ENCODE measurements at regions not wholly inside any gene's neighbourhood (a gene's known extent, or its start where the extent isn't known, plus 50 kb on each side); places are given as distances from the start of the nearest gene placed in this dataset.

GRCh38 chr10:108184114-108184513 lies 1019.6 kb upstream of the SORCS1 start:
- 10 to 38% methylated on average over 1 of the region's 1 CpG for WGBS, 2 donors
- H3K27me3 ChIP-seq (ENCODE audit: control insufficient read depth in 1 of 2, insufficient read depth in 2 of 2, low read length in 1 of 2), result no peaks in the 10 kb centered on the region
- H3K4me1 ChIP-seq (ENCODE audit: control insufficient read depth in 1 of 2, insufficient read depth in 2 of 2, low read length in 2 of 2), result no peaks in the 10 kb centered on the region
- no peak overlapping the region for H3K27ac ChIP-seq (ENCODE audit: low read depth in 1 of 2, low read length in 2 of 2)
- H3K4me3 ChIP-seq (ENCODE audit: low read length in 2 of 2), result no peak overlapping the region
- no peaks in the 10 kb centered on the region for H3K36me3 ChIP-seq (ENCODE audit: control insufficient read depth in 1 of 2, insufficient read depth in 2 of 2, low read length in 1 of 2)
- DNase-seq, result no peak
- intact Hi-C loops (cut with DNase I), result no loop called here
- no peaks in the 10 kb centered on the region for H3K9me3 ChIP-seq (ENCODE audit: control insufficient read depth, low read length)
- no peak for ATAC-seq (ENCODE audit: low FRiP score)

DNA sequence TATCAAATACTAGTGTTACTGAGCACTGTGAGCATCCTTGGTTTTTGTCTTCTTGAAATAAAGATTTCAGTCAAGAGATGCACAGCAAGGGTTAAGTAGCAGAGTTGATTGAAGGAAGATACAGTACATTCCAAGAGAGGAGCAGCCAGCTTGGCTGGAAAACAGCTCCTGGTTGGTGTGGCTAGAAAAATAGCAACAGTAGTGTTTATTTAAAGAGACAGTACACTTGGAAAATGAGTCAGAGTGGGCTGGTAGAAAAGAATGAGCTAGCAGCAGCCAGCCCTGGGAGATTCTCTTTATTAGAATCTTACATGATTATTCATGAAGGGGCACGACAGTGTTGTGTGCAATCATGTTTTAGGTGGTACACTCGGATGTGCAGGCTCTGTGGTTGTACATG lies 1016.4 kb upstream of the SORCS1 start:
- Histone ChIP-seq H3K36me3 (ENCODE audit: control insufficient read depth in 1 of 2, insufficient read depth in 2 of 2, low read length in 1 of 2) (no peaks in the 10 kb centered on the region), H3K9me3 (ENCODE audit: control insufficient read depth, low read length) (no peaks in the 10 kb centered on the region), H3K27ac (ENCODE audit: low read depth in 1 of 2, low read length in 2 of 2) (no peak overlapping the region), H3K4me3 (ENCODE audit: low read length in 2 of 2) (no peak overlapping the region), H3K4me1 (ENCODE audit: control insufficient read depth in 1 of 2, insufficient read depth in 2 of 2, low read length in 2 of 2) (no peaks in the 10 kb centered on the region), H3K27me3 (ENCODE audit: control insufficient read depth in 1 of 2, insufficient read depth in 2 of 2, low read length in 1 of 2) (no peaks in the 10 kb centered on the region)
- DNase-seq, result no peak
- WGBS, 2 donors, result 50 to 58% methylated on average over 2 of the region's 2 CpGs
- intact Hi-C loops (cut with DNase I), result no loop called here
- no peak for ATAC-seq (ENCODE audit: low FRiP score)

GRCh38 chr10:108169846-108170245 lies 1005.3 kb upstream of the SORCS1 start:
- no peak for DNase-seq
- Histone ChIP-seq H3K4me1 (ENCODE audit: control insufficient read depth in 1 of 2, insufficient read depth in 2 of 2, low read length in 2 of 2) (no peaks in the 10 kb centered on the region), H3K27ac (ENCODE audit: low read depth in 1 of 2, low read length in 2 of 2) (no peak overlapping the region), H3K27me3 (ENCODE audit: control insufficient read depth in 1 of 2, insufficient read depth in 2 of 2, low read length in 1 of 2) (no peaks in the 10 kb centered on the region), H3K4me3 (ENCODE audit: low read length in 2 of 2) (no peak overlapping the region), H3K9me3 (ENCODE audit: control insufficient read depth, low read length) (no peaks in the 10 kb centered on the region), H3K36me3 (ENCODE audit: control insufficient read depth in 1 of 2, insufficient read depth in 2 of 2, low read length in 1 of 2) (no peaks in the 10 kb centered on the region)
- intact Hi-C loops (cut with DNase I), result no loop called here
- no peak for ATAC-seq (ENCODE audit: low FRiP score)
- 15 to 24% methylated on average over 1 of the region's 1 CpG for WGBS, 2 donors

- H3K4me3 ChIP-seq (ENCODE audit: low read length in 2 of 2), result no peak overlapping the region
- no peaks in the 10 kb centered on the region for H3K27me3 ChIP-seq (ENCODE audit: control insufficient read depth in 1 of 2, insufficient read depth in 2 of 2, low read length in 1 of 2)
- intact Hi-C loops (cut with DNase I), result no loop called here
- no peaks in the 10 kb centered on the region for H3K36me3 ChIP-seq (ENCODE audit: control insufficient read depth in 1 of 2, insufficient read depth in 2 of 2, low read length in 1 of 2)
- ATAC-seq (ENCODE audit: low FRiP score) (no peak), DNase-seq (no peak)
- H3K4me1 ChIP-seq (ENCODE audit: control insufficient read depth in 1 of 2, insufficient read depth in 2 of 2, low read length in 2 of 2), result no peaks in the 10 kb centered on the region
- H3K9me3 ChIP-seq (ENCODE audit: control insufficient read depth, low read length), result no peaks in the 10 kb centered on the region
- WGBS, 2 donors, result 86 to 90% methylated on average over 2 of the region's 2 CpGs
- no peak overlapping the region for H3K27ac ChIP-seq (ENCODE audit: low read depth in 1 of 2, low read length in 2 of 2)
Measured at GRCh38 chr10:108167766-108168165, 1003.3 kb upstream of the SORCS1 start.

DNA sequence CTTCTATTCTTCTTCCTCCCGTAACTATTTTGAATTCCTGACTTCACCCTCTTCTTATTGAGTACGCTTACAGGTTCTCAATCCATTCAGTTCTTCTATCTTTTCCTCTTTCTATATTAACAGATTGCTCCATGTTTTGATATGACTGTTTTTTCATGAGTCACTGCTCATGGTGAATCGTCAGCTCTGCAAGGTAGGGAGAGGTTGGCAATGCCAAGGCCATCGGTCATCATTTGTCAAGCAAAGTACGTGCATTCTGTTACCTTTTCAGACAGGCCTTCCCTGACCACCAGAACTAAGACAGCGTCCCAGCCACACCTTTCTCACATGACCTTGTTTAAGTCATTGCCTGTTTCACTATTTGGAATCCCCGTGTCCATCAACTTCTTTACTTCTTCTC lies 1001.9 kb upstream of the SORCS1 start:
- WGBS, 2 donors, result 78% methylated on average over 7 of the region's 7 CpGs
- Histone ChIP-seq H3K27ac (ENCODE audit: low read depth in 1 of 2, low read length in 2 of 2) (no peak overlapping the region), H3K27me3 (ENCODE audit: control insufficient read depth in 1 of 2, insufficient read depth in 2 of 2, low read length in 1 of 2) (no peaks in the 10 kb centered on the region), H3K9me3 (ENCODE audit: control insufficient read depth, low read length) (no peaks in the 10 kb centered on the region), H3K4me3 (ENCODE audit: low read length in 2 of 2) (no peak overlapping the region), H3K4me1 (ENCODE audit: control insufficient read depth in 1 of 2, insufficient read depth in 2 of 2, low read length in 2 of 2) (no peaks in the 10 kb centered on the region), H3K36me3 (ENCODE audit: control insufficient read depth in 1 of 2, insufficient read depth in 2 of 2, low read length in 1 of 2) (no peaks in the 10 kb centered on the region)
- intact Hi-C loops (cut with DNase I), result no loop called here
- ATAC-seq (ENCODE audit: low FRiP score) (no peak), DNase-seq (no peak)

- 75 to 76% methylated on average over 2 of the region's 2 CpGs for WGBS, 2 donors
- H3K4me1 ChIP-seq (ENCODE audit: control insufficient read depth in 1 of 2, insufficient read depth in 2 of 2, low read length in 2 of 2), result no peaks in the 10 kb centered on the region
- no peak overlapping the region for H3K27ac ChIP-seq (ENCODE audit: low read depth in 1 of 2, low read length in 2 of 2)
- H3K36me3 ChIP-seq (ENCODE audit: control insufficient read depth in 1 of 2, insufficient read depth in 2 of 2, low read length in 1 of 2), result no peaks in the 10 kb centered on the region
- no peaks in the 10 kb centered on the region for H3K27me3 ChIP-seq (ENCODE audit: control insufficient read depth in 1 of 2, insufficient read depth in 2 of 2, low read length in 1 of 2)
- intact Hi-C loops (cut with DNase I), result no loop called here
- H3K4me3 ChIP-seq (ENCODE audit: low read length in 2 of 2), result no peak overlapping the region
- DNase-seq (no peak), ATAC-seq (ENCODE audit: low FRiP score) (no peak)
- H3K9me3 ChIP-seq (ENCODE audit: control insufficient read depth, low read length), result no peaks in the 10 kb centered on the region
Measured at GRCh38 chr10:108147346-108147745, 982.8 kb upstream of the SORCS1 start.

DNA sequence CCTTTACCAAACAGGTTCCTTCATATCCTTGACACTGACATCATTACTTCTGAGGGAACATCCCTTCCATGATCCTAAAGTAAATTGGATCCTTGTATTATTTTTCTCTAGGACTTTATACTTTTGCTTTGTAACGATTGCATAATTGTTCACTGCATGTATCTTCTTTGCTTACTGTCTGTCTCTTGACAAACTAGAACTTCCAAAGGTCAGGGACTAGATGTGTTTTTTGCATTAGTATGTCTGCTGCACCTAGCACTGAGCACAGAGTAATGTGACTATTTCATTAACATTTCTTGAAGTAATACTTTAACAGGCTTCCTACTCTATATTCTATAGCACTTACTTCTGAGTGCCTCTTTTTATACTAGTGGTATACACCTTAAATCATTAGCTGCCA lies 976.6 kb upstream of the SORCS1 start:
- no peak for DNase-seq
- Histone ChIP-seq H3K4me3 (ENCODE audit: low read length in 2 of 2) (no peak overlapping the region), H3K9me3 (ENCODE audit: control insufficient read depth, low read length) (no peaks in the 10 kb centered on the region), H3K27ac (ENCODE audit: low read depth in 1 of 2, low read length in 2 of 2) (no peak overlapping the region), H3K4me1 (ENCODE audit: control insufficient read depth in 1 of 2, insufficient read depth in 2 of 2, low read length in 2 of 2) (no peaks in the 10 kb centered on the region), H3K27me3 (ENCODE audit: control insufficient read depth in 1 of 2, insufficient read depth in 2 of 2, low read length in 1 of 2) (no peaks in the 10 kb centered on the region), H3K36me3 (ENCODE audit: control insufficient read depth in 1 of 2, insufficient read depth in 2 of 2, low read length in 1 of 2) (no peaks in the 10 kb centered on the region)
- intact Hi-C loops (cut with DNase I), result no loop called here
- no peak for ATAC-seq (ENCODE audit: low FRiP score)
- WGBS, 2 donors, result 82 to 89% methylated on average over 1 of the region's 1 CpG

DNA sequence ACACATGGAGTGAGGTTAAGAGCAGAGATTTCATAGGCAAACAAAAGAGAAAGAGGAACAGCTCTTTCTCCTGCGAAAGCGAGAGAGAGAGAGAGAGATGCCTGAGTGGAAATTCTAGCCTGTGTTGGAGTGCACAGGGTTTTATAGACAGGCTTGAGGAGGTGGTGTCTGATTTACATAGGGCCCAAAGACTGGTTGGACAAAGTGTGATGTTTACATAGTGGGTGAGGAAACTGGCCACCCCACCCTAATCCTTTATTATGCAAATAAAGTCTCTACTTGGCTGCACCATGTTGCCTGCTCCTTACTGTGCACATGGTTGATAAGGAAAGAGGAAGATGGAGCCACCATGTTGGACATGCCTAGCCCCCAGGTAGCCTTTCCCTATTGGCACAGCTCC lies 967.8 kb upstream of the SORCS1 start:
- Histone ChIP-seq H3K4me1 (ENCODE audit: control insufficient read depth in 1 of 2, insufficient read depth in 2 of 2, low read length in 2 of 2) (no peaks in the 10 kb centered on the region), H3K4me3 (ENCODE audit: low read length in 2 of 2) (no peak overlapping the region), H3K27ac (ENCODE audit: low read depth in 1 of 2, low read length in 2 of 2) (no peak overlapping the region), H3K9me3 (ENCODE audit: control insufficient read depth, low read length) (no peaks in the 10 kb centered on the region), H3K27me3 (ENCODE audit: control insufficient read depth in 1 of 2, insufficient read depth in 2 of 2, low read length in 1 of 2) (no peaks in the 10 kb centered on the region), H3K36me3 (ENCODE audit: control insufficient read depth in 1 of 2, insufficient read depth in 2 of 2, low read length in 1 of 2) (no peaks in the 10 kb centered on the region)
- 73 to 85% methylated on average over 2 of the region's 2 CpGs for WGBS, 2 donors
- ATAC-seq (ENCODE audit: low FRiP score) (no peak), DNase-seq (no peak)
- intact Hi-C loops (cut with DNase I), result loop anchor here in 1 of 2 donors (10.0 kb wide), 1 partner anchor 1502 kb away; no protein-coding TSS in a partner anchor

DNA sequence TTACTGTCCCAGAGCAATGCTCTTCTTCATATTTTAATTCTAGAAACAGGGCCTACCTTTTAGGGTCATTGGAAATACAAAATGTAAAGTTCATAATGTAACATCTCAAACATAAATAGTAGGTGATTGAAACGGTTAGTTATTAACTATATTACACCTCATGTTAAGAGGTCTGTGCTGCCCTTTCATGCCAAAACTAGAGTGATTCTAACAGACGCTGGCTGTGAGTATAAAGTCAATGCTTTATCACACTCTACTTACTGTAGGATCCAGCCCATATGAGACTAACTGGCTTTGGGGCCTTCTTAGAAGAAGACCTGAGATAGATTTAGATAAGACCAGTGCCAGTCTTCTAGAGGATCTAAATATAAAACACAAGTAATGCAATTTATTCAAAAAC lies 966.1 kb upstream of the SORCS1 start:
- no peaks in the 10 kb centered on the region for H3K27me3 ChIP-seq (ENCODE audit: control insufficient read depth in 1 of 2, insufficient read depth in 2 of 2, low read length in 1 of 2)
- H3K36me3 ChIP-seq (ENCODE audit: control insufficient read depth in 1 of 2, insufficient read depth in 2 of 2, low read length in 1 of 2), result no peaks in the 10 kb centered on the region
- intact Hi-C loops (cut with DNase I), result loop anchor here in 1 of 2 donors (10.0 kb wide), 1 partner anchor 1504 kb away; no protein-coding TSS in a partner anchor
- H3K4me1 ChIP-seq (ENCODE audit: control insufficient read depth in 1 of 2, insufficient read depth in 2 of 2, low read length in 2 of 2), result no peaks in the 10 kb centered on the region
- no peaks in the 10 kb centered on the region for H3K9me3 ChIP-seq (ENCODE audit: control insufficient read depth, low read length)
- WGBS, 2 donors, result 64 to 70% methylated on average over 2 of the region's 2 CpGs
- DNase-seq (no peak), ATAC-seq (ENCODE audit: low FRiP score) (no peak)
- H3K27ac ChIP-seq (ENCODE audit: low read depth in 1 of 2, low read length in 2 of 2), result no peak overlapping the region
- H3K4me3 ChIP-seq (ENCODE audit: low read length in 2 of 2), result no peak overlapping the region
